GM19397 (cell line): ENCODE measurements at regions not wholly inside any gene's neighbourhood (a gene's known extent, or its start where the extent isn't known, plus 50 kb on each side); places are given as distances from the start of the nearest gene placed in this dataset.
"Not testable (repeated sequence)": the region's sequence is repeated elsewhere in the genome, so short reads cannot be mapped to it uniquely, and the experiment has no call there.

Experiments used
- ATAC-seq: cut with Tn5 transposase; IDR thresholded peaks from one replicate; pipeline ENCODE4 v1.9.1; 2021; ENCODE audit warnings: mild to moderate bottlenecking, moderate library complexity; ENCODE audit not compliant: unreplicated experiment

GRCh38 chr10:29730969-29731368 is 96.2 kb upstream of the SVIL start:
- no peak for ATAC-seq

- no peak for ATAC-seq
Measured at GRCh38 chr10:29730458-29730857, 95.7 kb upstream of the SVIL start.

GRCh38 chr10:29728541-29729049 is 93.8 kb upstream of the SVIL start:
- no peak for ATAC-seq

GRCh38 chr10:29725927-29726326 is 91.2 kb upstream of the SVIL start:
- ATAC-seq: not testable (repeated sequence)

GRCh38 chr10:29725133-29725720 is 90.5 kb upstream of the SVIL start:
- ATAC-seq: no peak

- ATAC-seq: no peak
Measured at GRCh38 chr10:29723726-29724125, 89.0 kb upstream of the SVIL start.

- no peak for ATAC-seq
Measured at GRCh38 chr10:29722777-29723176, 88.0 kb upstream of the SVIL start.

- ATAC-seq: no peak
Measured at GRCh38 chr10:29720149-29720548, 85.4 kb upstream of the SVIL start.

- no peak for ATAC-seq
Measured at GRCh38 chr10:29719281-29719675, 84.5 kb upstream of the SVIL start.

GRCh38 chr10:29715296-29715695 is 80.5 kb upstream of the SVIL start:
- no peak for ATAC-seq

- ATAC-seq: no peak
Measured at GRCh38 chr10:29714096-29714874, 79.5 kb upstream of the SVIL start.

GRCh38 chr10:29713450-29713849 is 78.7 kb upstream of the SVIL start:
- ATAC-seq: no peak

- no peak for ATAC-seq
Measured at GRCh38 chr10:29712108-29712507, 77.3 kb upstream of the SVIL start.

- no peak for ATAC-seq
Measured at GRCh38 chr10:29710128-29710527, 75.4 kb upstream of the SVIL start.

- ATAC-seq: no peak
Measured at GRCh38 chr10:29709484-29710002, 74.8 kb upstream of the SVIL start.

- no peak for ATAC-seq
Measured at GRCh38 chr10:29703271-29703670, 68.5 kb upstream of the SVIL start.

- no peak for ATAC-seq
Measured at GRCh38 chr10:29702273-29703164, 67.7 kb upstream of the SVIL start.

- ATAC-seq: no peak
Measured at GRCh38 chr10:29701306-29701705, 66.5 kb upstream of the SVIL start.

GRCh38 chr10:29699621-29700020 is 64.8 kb upstream of the SVIL start:
- ATAC-seq: no peak

GRCh38 chr10:29698773-29699490 is 64.2 kb upstream of the SVIL start:
- no peak for ATAC-seq

GRCh38 chr10:29696581-29696980 is 61.8 kb upstream of the SVIL start:
- ATAC-seq: not testable (repeated sequence)
